Vagina (tissue), 2 donors: ENCODE measurements at regions not wholly inside any gene's neighbourhood (a gene's known extent, or its start where the extent isn't known, plus 50 kb on each side); places are given as distances from the start of the nearest gene placed in this dataset.

Experiments
- POLR2A ChIP-seq, 2 donors: fragments of 450-650 bp; IDR thresholded peaks; one replicate each; pipeline ENCODE4 v1.6.1; 2017; ENCODE audit warnings: antibody characterized with exemption in 2 of 2, mild to moderate bottlenecking in 2 of 2, moderate library complexity in 2 of 2
- POLR2AphosphoS5 ChIP-seq, 2 donors: sonication (generic); formaldehyde crosslinking; IDR thresholded peaks; one replicate each; pipeline ENCODE4 v1.9.0; 2017; ENCODE audit warnings: antibody characterized with exemption in 2 of 2, mild to moderate bottlenecking in 2 of 2, low read depth in 1 of 2; ENCODE audit not compliant: insufficient read depth in 1 of 2
- TF ChIP-seq, protein P1 (sequence below), 3 experiments: fragments of 450-650 bp in 2 of 3; fragments of 200-600 bp in 1 of 3; sonication (generic) in 1 of 3; IDR thresholded peaks; one replicate each; pipeline ENCODE4 v1.5.1; 2017 to 2019; ENCODE audit warnings: antibody characterized with exemption in 3 of 3, mild to moderate bottlenecking in 2 of 3, moderate library complexity in 2 of 3

DNA sequence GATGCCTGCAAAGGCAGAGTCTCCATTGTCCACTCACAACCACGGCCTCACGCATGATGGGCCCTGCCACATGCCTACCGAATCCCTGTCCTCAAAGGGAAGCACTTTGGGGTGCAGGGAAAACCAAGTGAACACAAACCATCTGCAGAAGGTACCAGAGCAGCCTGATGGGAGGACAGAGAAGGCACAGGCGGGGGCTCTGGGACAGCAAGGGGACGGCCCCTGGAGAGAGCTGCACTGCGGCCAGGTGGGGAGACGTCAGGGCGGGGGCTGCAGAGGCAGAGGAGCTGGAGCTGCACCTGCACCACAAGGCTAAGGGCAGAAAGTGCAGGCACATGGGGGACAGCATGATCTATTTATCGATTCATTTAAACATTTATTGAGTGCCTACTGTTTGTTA, 1056.0 kb downstream of the TBC1D22A start:
- TF ChIP-seq POLR2AphosphoS5 (IDR thresholded peaks at IDR 0.05; ENCODE audit: insufficient read depth in 1 of 2, low read depth in 1 of 2) (no peak), POLR2A (IDR thresholded peaks at IDR 0.05) (no peak)
- TF ChIP-seq, protein P1, sequence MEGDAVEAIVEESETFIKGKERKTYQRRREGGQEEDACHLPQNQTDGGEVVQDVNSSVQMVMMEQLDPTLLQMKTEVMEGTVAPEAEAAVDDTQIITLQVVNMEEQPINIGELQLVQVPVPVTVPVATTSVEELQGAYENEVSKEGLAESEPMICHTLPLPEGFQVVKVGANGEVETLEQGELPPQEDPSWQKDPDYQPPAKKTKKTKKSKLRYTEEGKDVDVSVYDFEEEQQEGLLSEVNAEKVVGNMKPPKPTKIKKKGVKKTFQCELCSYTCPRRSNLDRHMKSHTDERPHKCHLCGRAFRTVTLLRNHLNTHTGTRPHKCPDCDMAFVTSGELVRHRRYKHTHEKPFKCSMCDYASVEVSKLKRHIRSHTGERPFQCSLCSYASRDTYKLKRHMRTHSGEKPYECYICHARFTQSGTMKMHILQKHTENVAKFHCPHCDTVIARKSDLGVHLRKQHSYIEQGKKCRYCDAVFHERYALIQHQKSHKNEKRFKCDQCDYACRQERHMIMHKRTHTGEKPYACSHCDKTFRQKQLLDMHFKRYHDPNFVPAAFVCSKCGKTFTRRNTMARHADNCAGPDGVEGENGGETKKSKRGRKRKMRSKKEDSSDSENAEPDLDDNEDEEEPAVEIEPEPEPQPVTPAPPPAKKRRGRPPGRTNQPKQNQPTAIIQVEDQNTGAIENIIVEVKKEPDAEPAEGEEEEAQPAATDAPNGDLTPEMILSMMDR (IDR thresholded peaks at IDR 0.05), result no peak
